Astrocyte of the hippocampus (primary cell): ENCODE measurements at regions not wholly inside any gene's neighbourhood (a gene's known extent, or its start where the extent isn't known, plus 50 kb on each side); places are given as distances from the start of the nearest gene placed in this dataset.

Source experiments
- DNase-seq: peaks from one replicate; pipeline ENCODE4 v3.0.0; 2011; ENCODE audit warnings: low read depth, low spot score

- no peak for DNase-seq
Observed at GRCh38 chr17:79349506-79350400, 261.1 kb downstream of the RBFOX3 start.

GRCh38 chr17:79342376-79342775 lies 267.8 kb downstream of the ENGASE start:
- DNase-seq, result no peak

GRCh38 chr17:79341816-79342215 lies 267.2 kb downstream of the ENGASE start:
- DNase-seq, result no peak

DNA sequence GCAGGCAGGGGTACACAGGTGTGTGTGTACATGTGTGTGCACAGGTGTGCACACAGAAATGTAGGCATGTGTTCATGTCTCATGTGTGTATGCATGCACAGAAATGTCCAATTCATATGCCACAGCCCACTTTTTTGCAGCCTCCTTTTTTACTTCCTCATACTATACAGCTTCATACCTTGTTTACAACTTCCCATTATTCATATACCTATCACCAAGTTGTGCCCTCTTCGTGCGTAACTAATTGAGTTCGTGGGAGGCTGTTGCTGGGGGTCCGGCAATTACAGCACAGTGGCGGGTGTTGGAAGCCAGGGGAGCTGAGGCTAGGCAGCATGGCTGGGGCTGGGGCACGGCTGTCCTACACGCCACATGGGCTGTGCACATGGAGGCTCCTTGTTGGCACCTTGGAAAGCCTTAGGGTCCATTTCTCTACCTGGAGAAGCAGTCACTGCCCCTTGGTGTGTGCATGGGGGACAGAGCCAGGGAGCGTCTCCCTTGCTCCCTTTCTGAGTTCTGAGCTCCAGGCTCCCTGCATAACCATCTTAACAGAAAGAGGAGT lies 266.7 kb downstream of the ENGASE start:
- no peak for DNase-seq

DNA sequence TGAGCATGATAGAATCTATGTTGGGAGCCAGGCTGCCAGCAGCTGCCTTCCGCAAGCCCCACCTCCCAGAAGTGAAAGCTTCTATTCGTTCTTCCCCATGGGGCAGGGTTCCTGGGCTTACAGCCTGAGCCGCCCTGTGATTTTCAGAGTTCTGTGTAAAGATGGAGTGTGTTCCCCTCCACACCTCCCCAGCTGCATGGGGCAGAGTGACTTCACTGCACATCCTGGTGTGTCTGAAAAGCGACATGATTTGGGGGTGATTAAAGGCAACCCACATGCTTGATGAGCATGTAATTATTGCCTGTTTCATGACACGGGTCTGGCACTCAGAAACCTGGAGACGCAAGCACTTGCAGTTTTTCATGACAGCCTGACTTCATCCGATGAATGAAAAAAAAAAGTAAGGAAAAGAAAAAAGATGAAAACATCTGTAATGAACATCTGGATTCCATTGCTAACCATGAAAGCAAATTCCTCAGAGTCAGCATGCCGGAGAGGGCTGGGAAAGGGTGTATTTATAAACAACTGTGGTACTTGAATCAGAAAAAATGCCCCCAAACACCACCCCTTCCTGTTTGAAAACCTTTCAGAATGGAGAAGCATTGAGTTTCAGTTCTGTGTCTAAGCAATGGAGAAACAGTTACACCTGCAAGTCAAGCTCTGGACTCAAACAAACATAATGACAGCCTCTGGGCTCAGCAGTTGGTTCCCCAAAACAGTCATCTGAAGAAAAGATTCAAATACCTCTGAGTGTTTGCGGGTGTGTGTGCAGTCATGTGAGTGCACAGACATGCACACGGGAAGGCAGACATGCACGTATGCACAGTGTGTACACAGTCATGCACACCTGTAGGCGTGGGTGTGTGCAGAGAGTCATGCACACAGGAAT lies 266.0 kb downstream of the ENGASE start:
- no peak for DNase-seq

DNA sequence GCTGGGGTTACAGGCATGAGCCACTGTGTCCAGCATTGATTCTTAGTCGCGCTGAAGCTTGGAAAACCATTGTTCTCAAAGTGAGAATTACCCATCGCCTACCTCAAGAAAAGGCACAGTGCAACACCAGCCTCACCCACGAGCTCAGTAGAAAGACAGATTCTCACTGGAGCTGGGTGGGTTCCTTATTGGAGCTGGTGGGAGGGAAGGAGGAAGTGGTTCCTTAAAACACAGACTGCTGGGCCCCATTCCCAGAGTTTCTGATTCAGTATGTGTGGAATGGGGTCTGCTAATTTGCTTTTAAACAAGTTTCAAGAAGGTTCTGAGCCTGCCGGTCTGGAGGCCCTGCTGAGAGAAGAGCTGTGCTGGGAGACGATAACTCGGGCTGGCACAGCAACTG lies 264.7 kb downstream of the ENGASE start:
- DNase-seq, result no peak

DNA sequence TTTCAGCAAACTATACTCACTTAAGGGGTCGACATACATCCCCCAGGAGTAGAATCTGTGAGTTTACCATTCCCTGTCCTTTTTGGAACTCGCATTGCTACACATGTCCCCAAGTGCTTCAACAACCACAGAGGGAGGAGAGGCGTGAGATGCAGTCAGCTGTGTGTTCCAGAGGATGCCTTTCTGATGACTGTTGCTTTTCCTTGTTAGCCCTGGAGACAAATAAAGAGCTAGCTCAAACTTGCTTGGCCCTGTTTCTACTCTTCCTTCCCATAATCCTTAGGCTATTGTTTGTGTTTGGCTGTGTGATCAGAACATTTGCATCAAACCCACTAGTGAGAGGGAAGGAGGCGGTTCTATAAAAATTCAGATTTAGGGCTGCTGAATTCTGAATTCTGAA lies 264.0 kb downstream of the ENGASE start:
- peak; percentile 47 for DNase-seq

DNA sequence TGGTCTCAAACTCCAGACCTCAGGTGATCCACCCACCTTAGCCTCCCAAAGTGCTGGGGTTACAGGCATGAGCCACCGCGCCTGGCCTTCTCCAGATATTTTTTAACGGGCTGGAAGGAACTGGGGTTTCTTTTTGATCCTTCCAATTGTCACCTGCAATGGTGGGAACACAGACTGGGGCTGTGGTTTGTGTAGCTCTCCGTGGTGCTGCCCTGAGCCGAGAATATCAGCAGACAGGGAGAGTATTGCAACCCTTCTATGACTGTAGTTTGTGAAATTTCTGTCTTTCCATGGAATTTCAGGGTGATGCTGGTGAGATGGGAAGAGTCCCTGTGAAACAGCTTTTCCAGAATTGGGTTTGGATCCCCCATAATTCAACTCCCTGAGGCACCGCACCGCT lies 263.5 kb downstream of the ENGASE start:
- peak; percentile 31 for DNase-seq

DNA sequence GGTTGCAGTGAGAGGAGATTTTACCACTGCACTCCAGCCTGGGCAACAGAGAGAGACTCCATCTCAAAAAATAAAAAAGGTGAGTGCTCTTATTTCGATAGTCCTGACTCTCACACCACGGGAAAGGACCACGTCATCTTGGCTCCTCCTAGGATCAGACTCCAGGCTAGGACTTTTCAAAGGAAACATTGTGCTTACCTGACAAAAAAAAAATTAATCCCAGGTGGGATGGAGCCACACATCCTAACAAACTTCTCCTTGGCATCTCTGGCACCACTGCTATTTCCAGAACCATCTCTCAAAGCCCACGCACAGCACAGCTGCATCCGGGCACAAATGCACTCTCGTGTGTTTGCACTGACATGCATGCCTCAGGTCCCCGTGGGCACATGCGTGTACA lies 262.4 kb downstream of the ENGASE start:
- DNase-seq, result no peak

GRCh38 chr17:79335456-79335855 lies 260.8 kb downstream of the ENGASE start:
- DNase-seq, result no peak

- no peak for DNase-seq
Observed at GRCh38 chr17:79332011-79332554, 257.5 kb downstream of the ENGASE start.

DNA sequence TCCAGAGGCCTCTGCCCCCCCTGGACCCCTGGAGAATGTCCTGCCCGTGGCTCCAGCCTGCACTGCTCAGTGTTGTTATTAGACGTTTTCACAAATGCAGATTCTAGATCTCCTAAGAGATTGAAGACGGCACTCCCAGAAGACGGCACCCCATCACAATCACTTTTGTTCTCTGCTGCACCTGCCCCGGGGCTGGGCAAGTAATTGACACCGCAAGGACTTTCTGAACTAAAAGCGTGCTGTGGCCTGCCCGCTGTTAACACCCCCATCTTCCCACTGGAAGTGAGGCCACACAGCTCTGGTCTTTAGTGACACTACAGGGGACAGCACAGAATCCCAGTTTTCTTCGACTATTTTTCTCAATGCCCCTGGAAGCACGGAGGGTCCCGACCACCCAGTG lies 256.9 kb downstream of the ENGASE start:
- DNase-seq, result no peak

DNA sequence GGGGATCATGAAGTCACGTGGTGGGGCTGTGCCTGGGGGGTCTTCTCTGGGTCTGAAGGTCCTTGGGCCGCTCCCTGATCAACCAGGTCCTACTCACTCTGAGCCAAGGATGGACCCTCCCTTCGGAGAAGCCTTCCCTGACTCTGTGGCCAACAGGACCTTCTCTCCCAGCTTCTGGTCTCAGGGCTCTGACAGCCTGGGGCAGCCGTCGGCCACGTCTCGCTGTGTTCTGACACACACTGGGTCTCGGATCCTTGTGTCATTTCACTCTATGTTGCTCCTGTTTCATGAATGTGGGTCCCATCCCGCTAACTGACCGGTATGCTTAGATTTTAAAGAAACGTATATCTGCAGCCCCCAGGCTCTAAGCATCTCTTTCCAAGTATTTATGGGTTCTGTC lies 256.1 kb downstream of the ENGASE start:
- DNase-seq, result no peak

DNA sequence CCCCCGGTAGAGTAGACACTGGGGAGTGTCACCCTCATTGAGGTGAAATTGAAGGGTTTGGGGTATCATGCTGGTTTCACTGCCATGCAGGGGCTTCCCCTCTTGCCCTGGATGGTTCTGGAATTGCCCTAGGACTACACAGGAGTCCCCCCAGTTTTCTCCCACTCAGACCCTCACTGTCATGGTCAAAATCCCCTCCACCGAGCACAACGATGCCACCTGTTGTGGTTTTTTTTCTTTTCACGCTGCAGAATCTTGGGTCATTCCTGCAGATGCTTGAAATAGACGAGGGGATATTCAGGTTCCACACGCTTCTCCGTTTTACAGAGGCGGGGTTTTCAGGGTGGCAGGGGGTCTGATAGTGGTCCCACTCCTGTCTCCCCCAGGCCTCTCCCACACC lies 255.6 kb downstream of the ENGASE start:
- no peak for DNase-seq

- DNase-seq, result no peak
Observed at GRCh38 chr17:79326814-79327213, 252.2 kb downstream of the ENGASE start.

DNA sequence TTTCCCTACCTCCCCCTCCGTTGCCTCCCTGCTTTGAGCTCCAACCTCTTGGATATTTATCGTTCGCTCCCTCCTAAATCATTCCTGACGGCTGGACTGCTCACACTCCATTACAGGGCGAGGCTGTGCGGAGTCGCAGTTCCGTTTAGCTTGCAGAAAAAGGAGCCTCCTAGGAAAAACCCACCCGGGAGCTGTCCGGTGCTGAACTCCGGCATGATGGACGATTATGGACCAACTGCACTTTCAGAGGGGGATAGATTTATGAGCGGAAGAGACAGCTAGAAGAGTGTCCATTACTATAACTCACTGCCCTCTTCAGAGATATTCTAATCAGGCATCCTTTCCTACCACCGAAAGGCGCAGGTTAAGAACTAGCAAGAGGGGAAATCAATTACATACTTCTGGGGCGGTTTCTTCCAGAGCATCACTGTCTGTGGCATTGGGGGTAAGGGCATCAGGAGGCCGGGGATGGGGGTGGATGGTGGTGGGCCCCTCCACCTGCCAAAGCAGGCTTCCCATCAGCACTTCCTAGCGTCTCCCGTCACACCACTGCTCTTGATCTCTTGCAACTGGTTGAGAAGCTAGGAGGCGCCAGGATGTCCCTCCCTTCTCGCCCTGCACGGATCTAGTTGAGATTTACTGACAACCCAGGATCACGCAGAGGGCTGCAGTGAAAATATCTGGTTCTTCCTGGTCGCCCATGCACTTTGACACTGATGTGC lies 251.2 kb downstream of the ENGASE start:
- DNase-seq, result peak; percentile 52

GRCh38 chr17:79324194-79324593 lies 249.6 kb downstream of the ENGASE start:
- DNase-seq, result no peak

- DNase-seq, result no peak
Observed at GRCh38 chr17:79323566-79323965, 248.9 kb downstream of the ENGASE start.

- DNase-seq, result no peak
Observed at GRCh38 chr17:79322211-79323123, 247.8 kb downstream of the ENGASE start.

GRCh38 chr17:79320331-79320730 lies 245.7 kb downstream of the ENGASE start:
- no peak for DNase-seq
